Peyer's patch (tissue), 4 donors: ENCODE measurements at regions not wholly inside any gene's neighbourhood (a gene's known extent, or its start where the extent isn't known, plus 50 kb on each side); places are given as distances from the start of the nearest gene placed in this dataset.

Source experiments
- POLR2A ChIP-seq, 2 donors: fragments of 450-650 bp; IDR thresholded peaks; one replicate each; pipeline ENCODE4 v1.5.1; 2017; ENCODE audit warnings: antibody characterized with exemption in 2 of 2, mild to moderate bottlenecking in 2 of 2, moderate library complexity in 2 of 2
- TF ChIP-seq, protein P1 (sequence below), 6 experiments: fragments of 450-650 bp in 4 of 6; fragments of 200-600 bp in 2 of 6; sonication (generic) in 1 of 6; IDR thresholded peaks; one replicate each; pipeline ENCODE4 v1.5.1; 2017 to 2019; ENCODE audit warnings: antibody characterized with exemption in 6 of 6, mild to moderate bottlenecking in 3 of 6, moderate library complexity in 1 of 6

- TF ChIP-seq, protein P1, sequence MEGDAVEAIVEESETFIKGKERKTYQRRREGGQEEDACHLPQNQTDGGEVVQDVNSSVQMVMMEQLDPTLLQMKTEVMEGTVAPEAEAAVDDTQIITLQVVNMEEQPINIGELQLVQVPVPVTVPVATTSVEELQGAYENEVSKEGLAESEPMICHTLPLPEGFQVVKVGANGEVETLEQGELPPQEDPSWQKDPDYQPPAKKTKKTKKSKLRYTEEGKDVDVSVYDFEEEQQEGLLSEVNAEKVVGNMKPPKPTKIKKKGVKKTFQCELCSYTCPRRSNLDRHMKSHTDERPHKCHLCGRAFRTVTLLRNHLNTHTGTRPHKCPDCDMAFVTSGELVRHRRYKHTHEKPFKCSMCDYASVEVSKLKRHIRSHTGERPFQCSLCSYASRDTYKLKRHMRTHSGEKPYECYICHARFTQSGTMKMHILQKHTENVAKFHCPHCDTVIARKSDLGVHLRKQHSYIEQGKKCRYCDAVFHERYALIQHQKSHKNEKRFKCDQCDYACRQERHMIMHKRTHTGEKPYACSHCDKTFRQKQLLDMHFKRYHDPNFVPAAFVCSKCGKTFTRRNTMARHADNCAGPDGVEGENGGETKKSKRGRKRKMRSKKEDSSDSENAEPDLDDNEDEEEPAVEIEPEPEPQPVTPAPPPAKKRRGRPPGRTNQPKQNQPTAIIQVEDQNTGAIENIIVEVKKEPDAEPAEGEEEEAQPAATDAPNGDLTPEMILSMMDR (IDR thresholded peaks at IDR 0.05) = no peak
- no peak for TF ChIP-seq POLR2A (IDR thresholded peaks at IDR 0.05)
Measured at GRCh38 chr12:83641789-83642188, 955.1 kb downstream of the TMTC2 start.
